ENCODE measurements at regions not wholly inside any gene's neighbourhood (a gene's known extent, or its start where the extent isn't known, plus 50 kb on each side); places are given as distances from the start of the nearest gene placed in this dataset.

GRCh38 chr16:85982563-85982939 is 83.6 kb downstream of the IRF8 start:
- TF ChIP-seq CTCF (IDR thresholded peaks at IDR 0.05) (no peak), POLR2A (IDR thresholded peaks at IDR 0.05) (no peak)
